NB4 (cell line): ENCODE measurements at regions not wholly inside any gene's neighbourhood (a gene's known extent, or its start where the extent isn't known, plus 50 kb on each side); places are given as distances from the start of the nearest gene placed in this dataset.

Experiments used
- CTCF ChIP-seq: IDR thresholded peaks from one replicate; pipeline ENCODE4 v1.5.1; 2012; ENCODE audit warnings: low read depth, low read length
- MYC ChIP-seq: IDR thresholded peaks from 2 replicates; pipeline ENCODE4 v1.6.1; 2011; ENCODE audit warnings: low read depth, low read length
- POLR2A ChIP-seq: IDR thresholded peaks from 2 replicates; pipeline ENCODE4 v1.6.1; 2011; ENCODE audit warnings: mild to moderate bottlenecking; ENCODE audit not compliant: insufficient read length; ENCODE audit errors: extremely low read depth
- TF ChIP-seq, protein P1 (sequence below): IDR thresholded peaks from 2 replicates; pipeline ENCODE4 v1.6.1; 2011; ENCODE audit warnings: low read depth, low read length

- TF ChIP-seq CTCF (no peak), POLR2A (no peak), MYC (no peak)
- TF ChIP-seq, protein P1, sequence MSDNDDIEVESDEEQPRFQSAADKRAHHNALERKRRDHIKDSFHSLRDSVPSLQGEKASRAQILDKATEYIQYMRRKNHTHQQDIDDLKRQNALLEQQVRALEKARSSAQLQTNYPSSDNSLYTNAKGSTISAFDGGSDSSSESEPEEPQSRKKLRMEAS = no peak
Observed at GRCh38 chr20:60650087-60650486, 602.0 kb upstream of the CDH4 start.
